Lower leg skin (tissue), 4 donors: ENCODE measurements at regions not wholly inside any gene's neighbourhood (a gene's known extent, or its start where the extent isn't known, plus 50 kb on each side); places are given as distances from the start of the nearest gene placed in this dataset.

ENCODE experiments used
- DNase-seq, 2 donors: peaks; one replicate each; pipeline ENCODE4 v3.0.0-alpha.2; 2019; ENCODE audit warnings: low spot score in 2 of 2
- H3K4me3 ChIP-seq: fragments of 200-600 bp; sonication (generic); 2 replicates; pipeline ENCODE4 v1.5.1; 2017; ENCODE audit warnings: mild to moderate bottlenecking, low read depth; ENCODE audit not compliant: poor library complexity, severe bottlenecking
- CTCF ChIP-seq, 3 donors: fragments of 450-650 bp; IDR thresholded peaks; one replicate each; pipeline ENCODE4 v1.5.1; 2016; ENCODE audit warnings: antibody characterized with exemption in 3 of 3, mild to moderate bottlenecking in 3 of 3, moderate library complexity in 2 of 3
- POLR2A ChIP-seq, 2 donors: fragments of 450-650 bp; IDR thresholded peaks; one replicate each; pipeline ENCODE4 v1.6.1; 2016 to 2017; ENCODE audit warnings: antibody characterized with exemption in 2 of 2, mild to moderate bottlenecking in 1 of 2, moderate library complexity in 1 of 2
- WGBS, 2 donors: methylation state at CpG; one replicate each; pipeline ENCODE4 v1.1.5; 2018; 5-methylcytosine and 5-hydroxymethylcytosine counted together
- intact Hi-C: fragments of 100-400 bp; cut with DNase I; formaldehyde crosslinking; loops from one replicate; pipeline ENCODE4 v1.15.0; 2023; ENCODE audit warnings: low total_unique reads

GRCh38 chr14:98168211-98168985 lies 1103.6 kb downstream of the BCL11B start:
- 87 to 89% methylated on average over 5 of the region's 5 CpGs for WGBS, 2 donors
- no peak for DNase-seq
- TF ChIP-seq CTCF (IDR thresholded peaks at IDR 0.05), result no peak
- intact Hi-C loops, result no loop called here
- no peak overlapping the region for H3K4me3 ChIP-seq

- no peak for TF ChIP-seq CTCF (IDR thresholded peaks at IDR 0.05)
- no peak for TF ChIP-seq POLR2A (IDR thresholded peaks at IDR 0.05)
- H3K4me3 ChIP-seq, result no peak overlapping the region
- intact Hi-C loops, result no loop called here
- no peak for DNase-seq
These were observed 1102.8 kb downstream of the BCL11B start for GRCh38 chr14:98169170-98169587.

GRCh38 chr14:98170575-98170974 lies 1101.4 kb downstream of the BCL11B start:
- H3K4me3 ChIP-seq, result no peak overlapping the region
- WGBS, 2 donors, result 73 to 84% methylated on average over 5 of the region's 5 CpGs
- intact Hi-C loops, result loop anchor here (10.0 kb wide), 1 partner anchor 1684 kb away; no protein-coding TSS in a partner anchor
- TF ChIP-seq POLR2A (IDR thresholded peaks at IDR 0.05) (no peak), CTCF (IDR thresholded peaks at IDR 0.05) (no peak)
- no peak for DNase-seq

GRCh38 chr14:98171654-98172053 lies 1100.3 kb downstream of the BCL11B start:
- 85 to 95% methylated on average over 3 of the region's 3 CpGs for WGBS, 2 donors
- intact Hi-C loops, result loop anchor here (10.0 kb wide), 1 partner anchor 1683 kb away; no protein-coding TSS in a partner anchor
- TF ChIP-seq POLR2A (IDR thresholded peaks at IDR 0.05) (no peak), CTCF (IDR thresholded peaks at IDR 0.05) (no peak)

GRCh38 chr14:98172243-98172778 lies 1099.7 kb downstream of the BCL11B start:
- intact Hi-C loops, result loop anchor here (10.0 kb wide), 1 partner anchor 1682 kb away; no protein-coding TSS in a partner anchor
- no peak overlapping the region for H3K4me3 ChIP-seq
- no peak for TF ChIP-seq POLR2A (IDR thresholded peaks at IDR 0.05)
- 85% methylated on average over 5 of the region's 5 CpGs for WGBS, 2 donors
- no peak for DNase-seq

More at GRCh38 chr14:98171654-98172053, 1100.3 kb downstream of the BCL11B start:
- DNase-seq, result no peak
- no peak overlapping the region for H3K4me3 ChIP-seq

GRCh38 chr14:98173305-98173704 lies 1098.7 kb downstream of the BCL11B start:
- TF ChIP-seq POLR2A (IDR thresholded peaks at IDR 0.05), result no peak
- no peak for TF ChIP-seq CTCF (IDR thresholded peaks at IDR 0.05)
- DNase-seq, result no peak
- 71 to 84% methylated on average over 7 of the region's 7 CpGs for WGBS, 2 donors
- no peak overlapping the region for H3K4me3 ChIP-seq
- intact Hi-C loops, result loop anchor here (10.0 kb wide), 1 partner anchor 1681 kb away; no protein-coding TSS in a partner anchor
